ENCODE measurements at regions not wholly inside any gene's neighbourhood (a gene's known extent, or its start where the extent isn't known, plus 50 kb on each side); places are given as distances from the start of the nearest gene placed in this dataset.
"Not testable (repeated sequence)": the region's sequence is repeated elsewhere in the genome, so short reads cannot be mapped to it uniquely, and the experiment has no call there.

GRCh38 chr5:36392186-36392585, 90.5 kb upstream of the RANBP3L start:
- no peak overlapping the region for H3K27ac ChIP-seq
- no peak overlapping the region for H3K4me3 ChIP-seq
- no peaks in the 10 kb centered on the region for H3K36me3 ChIP-seq
- TF ChIP-seq POLR2A (IDR thresholded peaks at IDR 0.05) = no peak
- TF ChIP-seq POLR2AphosphoS5 (IDR thresholded peaks at IDR 0.05) = no peak
- no peak for TF ChIP-seq CTCF (IDR thresholded peaks at IDR 0.05)
- DNase-seq (ENCODE audit: low spot score in 2 of 2) = no peak
- intact Hi-C loops (cut with DNase I; ENCODE audit: low total_unique reads) = no loop called here
- H3K27me3 ChIP-seq = no peaks in the 10 kb centered on the region
- no peaks in the 10 kb centered on the region for H3K4me1 ChIP-seq
- no peaks in the 10 kb centered on the region for H3K9me3 ChIP-seq

- no peaks in the 10 kb centered on the region for H3K9me3 ChIP-seq
- H3K4me1 ChIP-seq = no peaks in the 10 kb centered on the region
- intact Hi-C loops (cut with DNase I; ENCODE audit: low total_unique reads) = no loop called here
- H3K27me3 ChIP-seq = no peaks in the 10 kb centered on the region
- no peaks in the 10 kb centered on the region for H3K36me3 ChIP-seq
- DNase-seq (ENCODE audit: low spot score in 2 of 2) = no peak
- TF ChIP-seq CTCF (IDR thresholded peaks at IDR 0.05) (no peak), POLR2AphosphoS5 (IDR thresholded peaks at IDR 0.05) (no peak), POLR2A (IDR thresholded peaks at IDR 0.05) (no peak)
- H3K27ac ChIP-seq = no peak overlapping the region
- no peak overlapping the region for H3K4me3 ChIP-seq
Observed at GRCh38 chr5:36392818-36393217, 91.1 kb upstream of the RANBP3L start.

- Histone ChIP-seq H3K4me3 (no peak overlapping the region), H3K27ac (no peak overlapping the region), H3K4me1 (no peaks in the 10 kb centered on the region), H3K36me3 (no peaks in the 10 kb centered on the region), H3K9me3 (no peaks in the 10 kb centered on the region), H3K27me3 (no peaks in the 10 kb centered on the region)
- no peak for DNase-seq (ENCODE audit: low spot score in 2 of 2)
- intact Hi-C loops (cut with DNase I; ENCODE audit: low total_unique reads) = no loop called here
- no peak for TF ChIP-seq POLR2AphosphoS5 (IDR thresholded peaks at IDR 0.05)
- TF ChIP-seq POLR2A (IDR thresholded peaks at IDR 0.05) = no peak
- no peak for TF ChIP-seq CTCF (IDR thresholded peaks at IDR 0.05)
Observed at GRCh38 chr5:36393656-36394428, 92.1 kb upstream of the RANBP3L start.

- Histone ChIP-seq H3K36me3 (no peaks in the 10 kb centered on the region), H3K9me3 (no peaks in the 10 kb centered on the region), H3K27ac (no peak overlapping the region), H3K4me3 (no peak overlapping the region), H3K4me1 (no peaks in the 10 kb centered on the region), H3K27me3 (no peaks in the 10 kb centered on the region)
- no peak for TF ChIP-seq POLR2A (IDR thresholded peaks at IDR 0.05)
- TF ChIP-seq CTCF (IDR thresholded peaks at IDR 0.05) = no peak
- TF ChIP-seq POLR2AphosphoS5 (IDR thresholded peaks at IDR 0.05) = no peak
- intact Hi-C loops (cut with DNase I; ENCODE audit: low total_unique reads) = no loop called here
- DNase-seq (ENCODE audit: low spot score in 2 of 2) = no peak
Observed at GRCh38 chr5:36395260-36395659, 93.6 kb upstream of the RANBP3L start.

GRCh38 chr5:36395947-36396346, 94.2 kb upstream of the RANBP3L start:
- intact Hi-C loops (cut with DNase I; ENCODE audit: low total_unique reads); H3K4me3 ChIP-seq; H3K36me3 ChIP-seq; H3K27me3 ChIP-seq; H3K9me3 ChIP-seq; DNase-seq (ENCODE audit: low spot score in 2 of 2); H3K4me1 ChIP-seq; H3K27ac ChIP-seq: not testable (repeated sequence)
